Esophagus squamous epithelium (tissue), 5 donors: ENCODE measurements at regions not wholly inside any gene's neighbourhood (a gene's known extent, or its start where the extent isn't known, plus 50 kb on each side); places are given as distances from the start of the nearest gene placed in this dataset.
A peak's percentile ranks its signal among the peaks of the same experiment; 100 is the strongest.

Experiments
- DNase-seq: peaks from one replicate; lab custom pipeline; 2025; lab: John Stamatoyannopoulos, UW
- H3K27ac ChIP-seq, 4 donors: fragments of 200-600 bp; sonication (generic); one replicate each; pipeline ENCODE4 v1.5.1; 2016 to 2019; ENCODE audit warnings: mild to moderate bottlenecking in 1 of 4
- H3K27me3 ChIP-seq, 4 donors: fragments of 200-600 bp; sonication (generic); 1 replicate in 3 of 4; 2 replicates in 1 of 4; pipeline versions ENCODE4 v1.5.1 to v1.6.0; 2017 to 2021; ENCODE audit warnings: antibody characterized with exemption in 1 of 4
- H3K36me3 ChIP-seq, 3 donors: fragments of 200-600 bp; sonication (generic); one replicate each; pipeline ENCODE4 v1.5.1; 2016 to 2019
- H3K4me1 ChIP-seq, 3 donors: fragments of 200-600 bp; sonication (generic); one replicate each; pipeline ENCODE4 v1.5.1; 2017 to 2019
- H3K4me3 ChIP-seq, 4 donors: fragments of 200-600 bp; sonication (generic); 1 replicate in 3 of 4; 2 replicates in 1 of 4; pipeline ENCODE4 v1.5.1; 2016 to 2019; ENCODE audit warnings: mild to moderate bottlenecking in 2 of 4, moderate library complexity in 1 of 4
- H3K9me3 ChIP-seq, 3 donors: fragments of 200-600 bp; sonication (generic); one replicate each; pipeline ENCODE4 v1.5.1; 2016 to 2019
- CTCF ChIP-seq, 6 experiments: fragments of 450-650 bp in 4 of 6; fragments of 200-600 bp in 2 of 6; sonication (generic) in 2 of 6; IDR thresholded peaks; one replicate each; pipeline ENCODE4 v1.5.1; 2016 to 2019; ENCODE audit warnings: antibody characterized with exemption in 6 of 6, mild to moderate bottlenecking in 4 of 6, moderate library complexity in 4 of 6
- POLR2A ChIP-seq, 4 donors: fragments of 450-650 bp; IDR thresholded peaks; one replicate each; pipeline ENCODE4 v1.6.1; 2017; ENCODE audit warnings: antibody characterized with exemption in 4 of 4, mild to moderate bottlenecking in 4 of 4, moderate library complexity in 3 of 4
- WGBS, 2 donors: methylation state at CpG; one replicate each; pipeline ENCODE4 v1.1.5; 2018; 5-methylcytosine and 5-hydroxymethylcytosine counted together
- intact Hi-C: fragments of 100-400 bp; cut with DNase I; formaldehyde crosslinking; loops from one replicate; pipeline ENCODE4 v1.15.0; 2022
- donor health status: DM: yes; HTN: yes; CAD: no.

GRCh38 chr5:53160895-53161294, 51.3 kb upstream of the MOCS2 start:
- no peak overlapping the region for H3K4me3 ChIP-seq
- DNase-seq: no peak
- 57 to 62% methylated on average over 4 of the region's 4 CpGs for WGBS, 2 donors
- no peak overlapping the region for H3K27ac ChIP-seq
- TF ChIP-seq CTCF (IDR thresholded peaks at IDR 0.05): no peak
- TF ChIP-seq POLR2A (IDR thresholded peaks at IDR 0.05): no peak
- no peaks in the 10 kb centered on the region for H3K27me3 ChIP-seq
- H3K36me3 ChIP-seq: no peaks in the 10 kb centered on the region
- H3K9me3 ChIP-seq: no peaks in the 10 kb centered on the region
- peaks cover 0 to 13% (median 6%) of the 10 kb centered on the region in 3 donors for H3K4me1 ChIP-seq
- intact Hi-C loops: no loop called here

GRCh38 chr5:53161876-53162275, 52.3 kb upstream of the MOCS2 start:
- WGBS, 2 donors: 55 to 56% methylated on average over 2 of the region's 2 CpGs
- DNase-seq: no peak

GRCh38 chr5:53164478-53165165, 55.1 kb upstream of the MOCS2 start:
- Histone ChIP-seq H3K4me3 (no peak overlapping the region), H3K27ac (peak overlapping the region in 2 of 4 donors; percentile 19 to 22), H3K4me1 (peaks cover 0 to 38% (median 11%) of the 10 kb centered on the region in 3 donors), H3K27me3 (no peaks in the 10 kb centered on the region), H3K36me3 (no peaks in the 10 kb centered on the region), H3K9me3 (no peaks in the 10 kb centered on the region)
- 65 to 80% methylated on average over 2 of the region's 2 CpGs for WGBS, 2 donors
- intact Hi-C loops: no loop called here
- no peak for DNase-seq
- TF ChIP-seq POLR2A (IDR thresholded peaks at IDR 0.05) (no peak), CTCF (IDR thresholded peaks at IDR 0.05) (no peak)

More at GRCh38 chr5:53161876-53162275, 52.3 kb upstream of the MOCS2 start:
- Histone ChIP-seq H3K4me1 (peaks cover 0 to 20% (median 6%) of the 10 kb centered on the region in 3 donors), H3K4me3 (no peak overlapping the region), H3K9me3 (no peaks in the 10 kb centered on the region), H3K36me3 (no peaks in the 10 kb centered on the region), H3K27ac (peak overlapping the region in 1 of 4 donors; percentile 9), H3K27me3 (no peaks in the 10 kb centered on the region)
- TF ChIP-seq POLR2A (IDR thresholded peaks at IDR 0.05): no peak
- TF ChIP-seq CTCF (IDR thresholded peaks at IDR 0.05): no peak
- intact Hi-C loops: no loop called here

GRCh38 chr5:53165431-53166182, 56.0 kb upstream of the MOCS2 start:
- Histone ChIP-seq H3K9me3 (no peaks in the 10 kb centered on the region), H3K36me3 (no peaks in the 10 kb centered on the region), H3K27ac (peak overlapping the region in 2 of 4 donors; percentile 14 to 42), H3K27me3 (no peaks in the 10 kb centered on the region), H3K4me3 (no peak overlapping the region), H3K4me1 (peaks cover 0 to 38% (median 11%) of the 10 kb centered on the region in 3 donors)
- 50 to 57% methylated on average over 5 of the region's 5 CpGs for WGBS, 2 donors
- intact Hi-C loops: no loop called here
- no peak for TF ChIP-seq POLR2A (IDR thresholded peaks at IDR 0.05)
- no peak for TF ChIP-seq CTCF (IDR thresholded peaks at IDR 0.05)
- DNase-seq: no peak

- Histone ChIP-seq H3K36me3 (no peaks in the 10 kb centered on the region), H3K27ac (peak overlapping the region in 1 of 4 donors; percentile 42), H3K4me1 (peaks cover 0 to 38% (median 11%) of the 10 kb centered on the region in 3 donors), H3K9me3 (no peaks in the 10 kb centered on the region), H3K27me3 (no peaks in the 10 kb centered on the region), H3K4me3 (no peak overlapping the region)
- WGBS, 2 donors: 19 to 50% methylated on average over 1 of the region's 1 CpG
- intact Hi-C loops: no loop called here
- no peak for TF ChIP-seq POLR2A (IDR thresholded peaks at IDR 0.05)
- TF ChIP-seq CTCF (IDR thresholded peaks at IDR 0.05): no peak
- no peak for DNase-seq
These were observed 56.6 kb upstream of the MOCS2 start for GRCh38 chr5:53166183-53166495.
